ENCODE measurements at regions not wholly inside any gene's neighbourhood (a gene's known extent, or its start where the extent isn't known, plus 50 kb on each side); places are given as distances from the start of the nearest gene placed in this dataset.

GRCh38 chr10:36126076-36126475 is 484.0 kb upstream of the FZD8 start:
- no peak for ATAC-seq
- CTCF ChIA-PET: no interaction called here
- no peaks in the 10 kb centered on the region for H4K20me1 ChIP-seq (ENCODE audit: control insufficient read depth, insufficient read depth)
- H3K9me3 ChIP-seq (replicated peaks; ENCODE audit: control insufficient read depth, insufficient read depth, low read length): no peaks in the 10 kb centered on the region
- POLR2A ChIA-PET: interaction anchor here (0.5 kb wide), 1 partner anchor 187 kb away, joined by 3 read pairs; no protein-coding TSS in a partner anchor
- H3K4me1 ChIP-seq (ENCODE audit: control insufficient read depth, insufficient read depth, low read length): no peaks in the 10 kb centered on the region
- no TSS peak for BruUV-seq (replicated peaks)
- no peaks in the 10 kb centered on the region for H3K79me2 ChIP-seq (ENCODE audit: control insufficient read depth, insufficient read depth, low read length)
- in situ Hi-C loops (cut with MboI) (no loop called here), intact Hi-C loops (cut with micrococcal nuclease; ENCODE audit: unreplicated experiment) (no loop called here)
- H3K4me2 ChIP-seq (ENCODE audit: control insufficient read depth, insufficient read depth): no peak overlapping the region
- no peak overlapping the region for H3K27ac ChIP-seq (ENCODE audit: control insufficient read depth, insufficient read depth)
- no peak overlapping the region for H3K9ac ChIP-seq (ENCODE audit: control insufficient read depth, insufficient read depth, low read length)
- no peaks in the 10 kb centered on the region for H3K27me3 ChIP-seq (replicated peaks in 1 of 2; ENCODE audit: control insufficient read depth in 2 of 2, insufficient read depth in 2 of 2, low read length in 1 of 2)
- RAD21 ChIA-PET (ENCODE audit: unreplicated experiment): no interaction called here
- SMC1A ChIA-PET (ENCODE audit: uncharacterized antibody, unreplicated experiment): interaction anchor here (0.6 kb wide), 1 partner anchor 12 kb away, joined by 3 read pairs; no protein-coding TSS in a partner anchor
- no peak overlapping the region for H3K4me3 ChIP-seq
- FAIRE-seq: no peak
- DNase-seq (ENCODE audit: low read depth, low spot score): no peak
- no peak overlapping the region for H2AFZ ChIP-seq (ENCODE audit: control insufficient read depth, low read depth, low read length)
- no peaks in the 10 kb centered on the region for H3K36me3 ChIP-seq (ENCODE audit: control insufficient read depth in 2 of 2, insufficient read depth in 2 of 2, low read length in 1 of 2)
- TF ChIP-seq ZBTB11 (CRISPR knock-in tag; IDR thresholded peaks at IDR 0.05) (no peak), SKIL (IDR thresholded peaks at IDR 0.05; ENCODE audit: low read depth, poor library complexity, severe bottlenecking) (no peak), BCLAF1 (IDR thresholded peaks at IDR 0.05) (no peak), ZNF384 (IDR thresholded peaks at IDR 0.05; ENCODE audit: borderline replicate concordance, low read depth, low read length) (no peak), ZBTB33 (IDR thresholded peaks at IDR 0.05) (no peak), SREBF2 (IDR thresholded peaks at IDR 0.05; ENCODE audit: low read length) (no peak), TCF12 (IDR thresholded peaks at IDR 0.05; ENCODE audit: low read depth, low read length) (no peak), ATF2 (IDR thresholded peaks at IDR 0.05; ENCODE audit: low read length) (no peak), RUNX3 (IDR thresholded peaks at IDR 0.05; ENCODE audit: low read length) (no peak), NKRF (conservative IDR thresholded peaks at IDR 0.05) (no peak)
